Astrocyte (in vitro differentiated cells and primary cell): ENCODE measurements at regions not wholly inside any gene's neighbourhood (a gene's known extent, or its start where the extent isn't known, plus 50 kb on each side); places are given as distances from the start of the nearest gene placed in this dataset.
"Not testable (repeated sequence)": the region's sequence is repeated elsewhere in the genome, so short reads cannot be mapped to it uniquely, and the experiment has no call there.

Experiments
- DNase-seq: peaks from one replicate; pipeline ENCODE4 v3.0.0-alpha.2; 2010; ENCODE audit warnings: low read depth
- FAIRE-seq: peaks from 2 replicates; lab custom pipeline; 2011; peaks lifted over from hg19 to GRCh38; lab: Jason Lieb, UNC
- H2AFZ ChIP-seq: 2 replicates; pipeline ENCODE4 v1.6.0; 2012; ENCODE audit warnings: low read depth, low read length, inconsistent platforms
- H3K27ac ChIP-seq: 2 replicates; pipeline ENCODE4 v1.5.1; 2011; ENCODE audit warnings: low read depth, low read length, inconsistent platforms
- H3K27me3 ChIP-seq: 2 replicates; pipeline ENCODE4 v1.6.0; 2011; ENCODE audit warnings: low read length, inconsistent platforms; ENCODE audit not compliant: insufficient read depth
- H3K36me3 ChIP-seq: 2 replicates; pipeline ENCODE4 v1.5.1; 2011; ENCODE audit warnings: low read length, inconsistent platforms; ENCODE audit not compliant: insufficient read depth
- H3K4me1 ChIP-seq: 2 replicates; pipeline ENCODE4 v1.5.1; 2011; ENCODE audit warnings: low read length, inconsistent platforms; ENCODE audit not compliant: insufficient read depth
- H3K4me2 ChIP-seq: 2 replicates; pipeline ENCODE4 v1.6.0; 2012; ENCODE audit warnings: low read length, inconsistent platforms
- H3K4me3 ChIP-seq: 2 replicates; pipeline ENCODE4 v1.5.1; 2011; ENCODE audit warnings: low read depth, mild to moderate bottlenecking, low read length, inconsistent platforms; ENCODE audit not compliant: insufficient read depth
- H3K79me2 ChIP-seq: 2 replicates; pipeline ENCODE4 v1.6.0; 2012; ENCODE audit warnings: mild to moderate bottlenecking, low read length, inconsistent platforms; ENCODE audit not compliant: insufficient read depth
- H3K9ac ChIP-seq: 2 replicates; pipeline ENCODE4 v1.6.0; 2012; ENCODE audit warnings: mild to moderate bottlenecking, low read length, inconsistent platforms
- H3K9me3 ChIP-seq: 2 replicates; pipeline ENCODE4 v1.5.1; 2012; ENCODE audit warnings: low read depth, mild to moderate bottlenecking, low read length, inconsistent platforms; ENCODE audit not compliant: insufficient read depth
- H4K20me1 ChIP-seq: 2 replicates; pipeline ENCODE4 v1.6.0; 2012; ENCODE audit warnings: low read length, inconsistent platforms; ENCODE audit not compliant: insufficient read depth
- H3K27ac Mint-ChIP-seq: one replicate; pipeline ENCODE4 v1.8.0; 2021; ENCODE audit warnings: mild to moderate bottlenecking, mixed read lengths; ENCODE audit not compliant: unreplicated experiment
- H3K27me3 Mint-ChIP-seq: one replicate; pipeline ENCODE4 v1.8.0; 2021; ENCODE audit warnings: low read depth, mixed read lengths; ENCODE audit not compliant: unreplicated experiment
- H3K36me3 Mint-ChIP-seq: one replicate; pipeline ENCODE4 v1.8.0; 2021; ENCODE audit warnings: low read depth, mixed read lengths; ENCODE audit not compliant: unreplicated experiment
- H3K4me1 Mint-ChIP-seq: one replicate; pipeline ENCODE4 v1.8.0; 2021; ENCODE audit warnings: low read depth, mixed read lengths; ENCODE audit not compliant: unreplicated experiment
- H3K4me3 Mint-ChIP-seq: one replicate; pipeline ENCODE4 v1.8.0; 2021; ENCODE audit warnings: mild to moderate bottlenecking, moderate library complexity, mixed read lengths; ENCODE audit not compliant: unreplicated experiment
- H3K9me3 Mint-ChIP-seq: one replicate; pipeline ENCODE4 v1.8.0; 2021; ENCODE audit warnings: mild to moderate bottlenecking, mixed read lengths; ENCODE audit not compliant: unreplicated experiment
- CTCF ChIP-seq: IDR thresholded peaks from 2 replicates; pipeline ENCODE4 v1.5.1; 2011; ENCODE audit warnings: low read depth, mild to moderate bottlenecking, inconsistent platforms, low read length, moderate library complexity; ENCODE audit not compliant: insufficient read depth
- EZH2 ChIP-seq: IDR thresholded peaks from 2 replicates; pipeline ENCODE4 v1.6.1; 2012; ENCODE audit warnings: mild to moderate bottlenecking, low read length, inconsistent platforms; ENCODE audit not compliant: insufficient read depth

- TF ChIP-seq CTCF (no peak), EZH2 (no peak)
- no peak for FAIRE-seq
Measured at GRCh38 chr1:82371844-82372498, 571.2 kb downstream of the ADGRL2 start.

DNA sequence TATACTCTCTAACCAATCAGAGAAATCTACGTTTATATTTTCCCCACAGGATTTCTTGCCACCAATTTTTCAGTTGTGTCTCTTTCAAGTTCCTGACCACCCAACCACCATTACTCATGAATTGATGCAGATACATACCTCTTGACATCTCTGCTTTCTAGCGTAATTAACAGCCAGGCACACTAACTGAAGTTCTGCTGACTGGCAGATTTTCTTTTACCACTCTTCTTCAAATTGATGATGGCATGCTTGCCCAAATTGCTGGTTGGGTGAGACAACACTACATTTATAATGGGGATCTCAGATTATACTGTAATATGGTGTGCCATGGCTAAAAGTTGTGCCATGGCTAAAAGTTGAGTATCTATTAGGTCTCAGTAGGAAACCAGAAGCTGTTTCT lies 566.7 kb downstream of the ADGRL2 start:
- Mint-ChIP-seq H3K27ac (no peak overlapping the region), H3K4me1 (no peaks in the 10 kb centered on the region), H3K27me3 (no peaks in the 10 kb centered on the region), H3K9me3 (no peaks in the 10 kb centered on the region), H3K36me3 (no peaks in the 10 kb centered on the region), H3K4me3 (no peak overlapping the region)
- FAIRE-seq (no peak), DNase-seq (no peak)
- Histone ChIP-seq H3K4me3 (no peak overlapping the region), H3K9ac (no peak overlapping the region), H4K20me1 (no peaks in the 10 kb centered on the region), H2AFZ (no peak overlapping the region), H3K9me3 (no peaks in the 10 kb centered on the region), H3K4me2 (no peak overlapping the region), H3K27ac (no peak overlapping the region), H3K4me1 (no peaks in the 10 kb centered on the region), H3K36me3 (no peaks in the 10 kb centered on the region), H3K79me2 (no peaks in the 10 kb centered on the region), H3K27me3 (no peaks in the 10 kb centered on the region)
- no peak for TF ChIP-seq EZH2
- TF ChIP-seq CTCF: no peak

More at GRCh38 chr1:82371844-82372498, 571.2 kb downstream of the ADGRL2 start:
- Mint-ChIP-seq H3K27me3 (no peaks in the 10 kb centered on the region), H3K4me1 (peaks cover 3% of the 10 kb centered on the region), H3K4me3 (no peak overlapping the region), H3K36me3 (no peaks in the 10 kb centered on the region), H3K9me3 (no peaks in the 10 kb centered on the region), H3K27ac (no peak overlapping the region)
- Histone ChIP-seq H3K36me3 (no peaks in the 10 kb centered on the region), H2AFZ (no peak overlapping the region), H3K27me3 (no peaks in the 10 kb centered on the region), H3K4me2 (no peak overlapping the region), H3K9ac (no peak overlapping the region), H3K4me3 (no peak overlapping the region), H3K9me3 (no peaks in the 10 kb centered on the region), H4K20me1 (no peaks in the 10 kb centered on the region), H3K27ac (no peak overlapping the region), H3K4me1 (no peaks in the 10 kb centered on the region), H3K79me2 (no peaks in the 10 kb centered on the region)
- DNase-seq: peak; percentile 65

DNA sequence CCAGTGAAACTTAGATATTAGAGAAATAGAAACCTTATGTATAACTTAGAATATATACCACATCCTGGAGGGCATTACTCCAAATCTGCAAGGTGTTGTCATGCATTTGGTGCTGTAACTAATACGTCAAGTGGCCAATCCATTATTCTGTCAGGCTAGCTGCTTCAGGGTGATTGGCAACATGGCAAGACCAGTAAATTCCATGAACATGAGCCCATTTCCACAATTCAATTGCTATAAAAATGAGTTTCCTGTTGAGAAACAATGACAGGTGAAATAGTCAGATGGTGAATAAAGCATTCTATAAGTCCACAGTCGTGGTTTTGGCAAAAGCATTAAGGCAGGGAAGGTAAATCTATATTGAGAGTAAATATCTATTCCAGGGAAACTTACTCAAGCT lies 566.0 kb downstream of the ADGRL2 start:
- Histone ChIP-seq H3K4me2 (no peak overlapping the region), H3K4me3 (no peak overlapping the region), H3K79me2 (no peaks in the 10 kb centered on the region), H3K27me3 (no peaks in the 10 kb centered on the region), H3K4me1 (no peaks in the 10 kb centered on the region), H3K9me3 (no peaks in the 10 kb centered on the region), H3K27ac (no peak overlapping the region), H4K20me1 (no peaks in the 10 kb centered on the region), H3K9ac (no peak overlapping the region), H3K36me3 (no peaks in the 10 kb centered on the region), H2AFZ (no peak overlapping the region)
- Mint-ChIP-seq H3K27me3 (no peaks in the 10 kb centered on the region), H3K4me1 (no peaks in the 10 kb centered on the region), H3K4me3 (no peak overlapping the region), H3K9me3 (no peaks in the 10 kb centered on the region), H3K27ac (no peak overlapping the region), H3K36me3 (no peaks in the 10 kb centered on the region)
- TF ChIP-seq CTCF (no peak), EZH2 (no peak)
- FAIRE-seq: no peak
- peak; percentile 25 for DNase-seq

GRCh38 chr1:82359541-82359940 lies 558.8 kb downstream of the ADGRL2 start:
- not testable (repeated sequence) for H3K27me3 Mint-ChIP-seq, H3K9ac ChIP-seq, H3K9me3 ChIP-seq, H3K4me3 Mint-ChIP-seq, H3K36me3 ChIP-seq, H3K27me3 ChIP-seq, H3K27ac ChIP-seq, H3K4me1 Mint-ChIP-seq, H3K27ac Mint-ChIP-seq, H3K36me3 Mint-ChIP-seq, H3K4me3 ChIP-seq, H2AFZ ChIP-seq, H3K79me2 ChIP-seq, H3K4me2 ChIP-seq, H4K20me1 ChIP-seq, H3K9me3 Mint-ChIP-seq, H3K4me1 ChIP-seq, FAIRE-seq
- DNase-seq: peak; percentile 27
